Activated T-cell treated with anti-CD3 and anti-CD28 coated beads, Interleukin-2, amount 50 U/mL, for 24 hours (primary cell): ENCODE measurements at regions not wholly inside any gene's neighbourhood (a gene's known extent, or its start where the extent isn't known, plus 50 kb on each side); places are given as distances from the start of the nearest gene placed in this dataset.

ENCODE experiments used
- DNase-seq: peaks from one replicate; pipeline ENCODE4 v3.0.0-alpha.2; 2020
- H3K27ac Mint-ChIP-seq: 2 replicates; pipeline ENCODE4 v1.8.0; 2020; ENCODE audit warnings: mild to moderate bottlenecking, mixed read lengths
- H3K27me3 Mint-ChIP-seq: 2 replicates; pipeline ENCODE4 v1.8.0; 2020; ENCODE audit warnings: mixed read lengths
- H3K36me3 Mint-ChIP-seq: 2 replicates; pipeline ENCODE4 v1.8.0; 2020; ENCODE audit warnings: low read depth, mixed read lengths
- H3K4me1 Mint-ChIP-seq: 2 replicates; pipeline ENCODE4 v1.8.0; 2020; ENCODE audit warnings: low read depth, mixed read lengths
- H3K4me3 Mint-ChIP-seq: 2 replicates; pipeline ENCODE4 v1.8.0; 2020; ENCODE audit warnings: mild to moderate bottlenecking, moderate library complexity, mixed read lengths
- H3K9me3 Mint-ChIP-seq: 2 replicates; pipeline ENCODE4 v1.8.0; 2020; ENCODE audit warnings: mixed read lengths

GRCh38 chr15:88749699-88750098, 53.5 kb upstream of the ACAN start:
- H3K27ac Mint-ChIP-seq, result no peak overlapping the region
- no peak for DNase-seq
- no peaks in the 10 kb centered on the region for H3K36me3 Mint-ChIP-seq
- no peaks in the 10 kb centered on the region for H3K4me1 Mint-ChIP-seq
- H3K4me3 Mint-ChIP-seq, result no peak overlapping the region
- H3K9me3 Mint-ChIP-seq, result no peaks in the 10 kb centered on the region
- peaks cover 18% of the 10 kb centered on the region for H3K27me3 Mint-ChIP-seq

GRCh38 chr15:88752501-88752900, 50.7 kb upstream of the ACAN start:
- H3K4me3 Mint-ChIP-seq, result no peak overlapping the region
- H3K9me3 Mint-ChIP-seq, result no peaks in the 10 kb centered on the region
- no peaks in the 10 kb centered on the region for H3K36me3 Mint-ChIP-seq
- no peak overlapping the region for H3K27ac Mint-ChIP-seq
- H3K4me1 Mint-ChIP-seq, result no peaks in the 10 kb centered on the region
- peaks cover 21% of the 10 kb centered on the region for H3K27me3 Mint-ChIP-seq
- DNase-seq, result no peak

DNA sequence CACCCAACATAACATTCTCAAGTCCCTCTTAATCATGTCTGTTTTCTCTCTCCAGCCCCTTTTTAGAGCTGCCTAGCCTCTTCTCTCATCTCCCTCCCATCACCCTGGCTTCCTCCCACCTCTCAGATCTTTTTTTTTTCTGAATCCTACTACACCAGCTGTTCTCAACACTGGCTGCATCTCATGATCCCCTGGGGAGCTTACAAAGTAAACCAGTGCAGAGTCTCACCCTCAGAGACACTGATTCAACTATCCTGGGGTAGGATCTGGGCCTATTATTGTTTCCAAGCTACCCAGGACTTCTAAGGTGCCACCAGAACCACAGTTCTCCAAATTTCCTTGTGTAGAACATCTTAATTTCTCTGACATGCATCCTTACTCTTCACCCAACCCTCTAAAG, 50.3 kb upstream of the ACAN start:
- no peaks in the 10 kb centered on the region for H3K9me3 Mint-ChIP-seq
- H3K27me3 Mint-ChIP-seq, result peaks cover 18% of the 10 kb centered on the region
- H3K4me1 Mint-ChIP-seq, result no peaks in the 10 kb centered on the region
- H3K27ac Mint-ChIP-seq, result no peak overlapping the region
- DNase-seq, result no peak
- H3K4me3 Mint-ChIP-seq, result no peak overlapping the region
- no peaks in the 10 kb centered on the region for H3K36me3 Mint-ChIP-seq
